Stimulated activated naive B cell treated with anti-CD40 and anti-IgM and Interleukin-4, amounts not matched to agents 10 μg/mL and 1 μg/mL and 100 μg/mL, for 72 hours (primary cell): ENCODE measurements at regions not wholly inside any gene's neighbourhood (a gene's known extent, or its start where the extent isn't known, plus 50 kb on each side); places are given as distances from the start of the nearest gene placed in this dataset.
"Not testable (repeated sequence)": the region's sequence is repeated elsewhere in the genome, so short reads cannot be mapped to it uniquely, and the experiment has no call there.

Experiments
- ATAC-seq, 2 donors: fragments of 150-1000 bp; cut with Tn5 transposase; replicated peaks; 2 replicates each; pipeline ENCODE4 v1.10.0; 2021; ENCODE audit warnings: moderate library complexity in 1 of 2
- DNase-seq: peaks from one replicate; pipeline ENCODE4 v3.0.0; 2021
- H3K27ac Mint-ChIP-seq: one replicate; pipeline ENCODE4 v1.8.0; 2022; ENCODE audit warnings: mild to moderate bottlenecking, mixed read lengths
- H3K27me3 Mint-ChIP-seq, 2 donors: one replicate each; pipeline ENCODE4 v1.8.0; 2022; ENCODE audit warnings: mixed read lengths in 2 of 2
- H3K36me3 Mint-ChIP-seq, 2 donors: one replicate each; pipeline ENCODE4 v1.8.0; 2022; ENCODE audit warnings: mixed read lengths in 2 of 2, mild to moderate bottlenecking in 1 of 2
- H3K4me1 Mint-ChIP-seq, 2 donors: one replicate each; pipeline ENCODE4 v1.8.0; 2022; ENCODE audit warnings: mixed read lengths in 2 of 2, mild to moderate bottlenecking in 1 of 2
- H3K4me3 Mint-ChIP-seq, 2 donors: one replicate each; pipeline ENCODE4 v1.8.0; 2022; ENCODE audit warnings: mild to moderate bottlenecking in 2 of 2, mixed read lengths in 2 of 2, moderate library complexity in 1 of 2
- H3K9me3 Mint-ChIP-seq, 2 donors: one replicate each; pipeline ENCODE4 v1.8.0; 2022; ENCODE audit warnings: mixed read lengths in 2 of 2, mild to moderate bottlenecking in 1 of 2

DNA sequence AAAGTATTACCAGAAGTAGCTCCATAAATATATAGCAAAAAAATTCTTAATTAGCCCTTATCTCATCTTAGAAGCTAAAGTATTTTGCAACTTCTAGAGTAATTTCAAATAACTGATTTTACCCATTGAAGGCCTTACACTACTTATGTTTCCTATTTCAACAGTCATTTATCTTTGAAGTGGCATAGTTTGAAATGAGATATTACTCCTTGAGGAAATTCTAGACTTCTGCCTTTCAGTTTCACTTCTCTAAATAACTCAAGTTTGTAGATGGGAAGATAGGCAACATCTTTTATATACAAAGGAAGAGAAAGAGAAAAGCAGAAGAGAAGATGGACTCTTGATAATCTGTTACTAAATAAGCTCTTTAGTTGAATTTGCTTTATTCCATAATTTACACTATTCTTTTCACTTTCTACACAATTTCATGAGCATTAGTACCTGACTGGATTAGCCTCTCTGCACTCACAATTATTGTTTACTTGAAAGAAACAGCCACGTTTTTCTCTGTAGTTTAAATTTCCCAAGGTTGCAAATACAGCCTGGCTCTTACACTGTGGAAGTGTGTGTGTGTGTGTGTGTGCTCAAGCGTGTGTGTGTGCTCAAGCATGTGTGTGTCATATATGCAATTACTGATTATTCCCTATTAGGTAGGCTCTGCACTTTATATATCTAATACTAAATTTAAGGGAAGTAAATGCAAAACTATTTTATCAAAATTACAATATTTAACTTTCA is 60.6 kb upstream of the EMB start:
- no peaks in the 10 kb centered on the region for H3K27me3 Mint-ChIP-seq
- peak; percentile 99 for ATAC-seq
- H3K4me1 Mint-ChIP-seq, result peaks cover 2 to 11% of the 10 kb centered on the region in 2 donors
- H3K4me3 Mint-ChIP-seq, result peak overlapping the region; percentile 29 to 53
- H3K27ac Mint-ChIP-seq, result no peak overlapping the region
- no peak for DNase-seq
- H3K9me3 Mint-ChIP-seq, result no peaks in the 10 kb centered on the region
- H3K36me3 Mint-ChIP-seq, result no peaks in the 10 kb centered on the region

GRCh38 chr5:50513028-50513457 is 72.0 kb upstream of the EMB start:
- not testable (repeated sequence) for DNase-seq, H3K36me3 Mint-ChIP-seq, H3K27me3 Mint-ChIP-seq, ATAC-seq, H3K4me3 Mint-ChIP-seq, H3K27ac Mint-ChIP-seq, H3K4me1 Mint-ChIP-seq, H3K9me3 Mint-ChIP-seq

DNA sequence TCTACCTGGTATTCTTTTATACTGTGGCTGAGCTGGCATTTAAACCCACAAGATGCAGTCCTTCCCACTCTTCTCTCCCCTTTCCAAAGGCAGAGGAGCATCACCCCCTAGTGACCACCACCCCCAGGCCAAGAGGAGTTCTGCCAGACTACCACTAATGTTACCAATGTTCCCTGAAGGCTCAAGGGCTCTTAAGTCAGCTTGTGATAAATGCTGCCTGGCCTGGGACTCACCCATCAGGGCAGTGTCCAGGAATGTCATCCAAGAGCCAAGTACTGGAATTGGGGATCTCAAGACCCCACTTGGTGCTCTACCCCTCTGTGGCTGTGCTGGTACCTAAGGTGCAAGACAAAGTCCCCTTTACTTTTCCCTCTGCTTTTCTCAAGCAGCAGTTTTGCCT is 80.0 kb upstream of the EMB start:
- not testable (repeated sequence) for H3K9me3 Mint-ChIP-seq, DNase-seq, H3K27ac Mint-ChIP-seq, ATAC-seq, H3K4me3 Mint-ChIP-seq, H3K36me3 Mint-ChIP-seq, H3K27me3 Mint-ChIP-seq
- H3K4me1 Mint-ChIP-seq, result peaks cover 5 to 16% of the 10 kb centered on the region in 2 donors

- H3K9me3 Mint-ChIP-seq, result not testable (repeated sequence)
Measured at GRCh38 chr5:50527514-50528060, 86.5 kb upstream of the EMB start.

DNA sequence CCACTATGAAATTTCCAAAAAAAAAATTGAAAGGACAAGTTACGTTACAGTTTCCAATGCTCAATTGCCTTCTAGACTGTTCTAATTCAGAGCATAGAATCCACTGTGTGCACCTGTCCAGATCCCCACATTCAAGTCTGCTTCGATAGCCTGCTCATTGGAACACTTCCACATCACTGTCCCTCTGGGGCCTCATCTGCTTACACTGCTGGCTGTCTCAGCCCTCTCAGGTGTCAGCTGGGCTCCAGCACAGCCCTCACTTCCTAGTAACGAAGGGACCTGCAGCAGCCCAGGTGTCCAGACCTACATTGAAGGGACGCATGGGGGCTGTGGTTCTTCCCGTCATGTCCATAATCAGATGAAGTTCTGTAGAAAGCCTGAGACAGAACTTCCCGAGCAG is 94.3 kb upstream of the EMB start:
- no peak overlapping the region for H3K27ac Mint-ChIP-seq
- peaks cover 4 to 11% of the 10 kb centered on the region in 2 donors for H3K4me1 Mint-ChIP-seq
- H3K27me3 Mint-ChIP-seq, result no peaks in the 10 kb centered on the region
- ATAC-seq (peak; percentile 27 to 41), DNase-seq (no peak)
- no peak overlapping the region for H3K4me3 Mint-ChIP-seq
- H3K36me3 Mint-ChIP-seq, result peaks cover 0 to 4% of the 10 kb centered on the region in 2 donors
- H3K9me3 Mint-ChIP-seq, result peaks cover 0 to 2% of the 10 kb centered on the region in 2 donors

More at GRCh38 chr5:50527514-50528060, 86.5 kb upstream of the EMB start:
- not testable (repeated sequence) for DNase-seq, ATAC-seq, H3K4me3 Mint-ChIP-seq, H3K27me3 Mint-ChIP-seq, H3K4me1 Mint-ChIP-seq, H3K36me3 Mint-ChIP-seq, H3K27ac Mint-ChIP-seq

GRCh38 chr5:50537534-50537933 is 96.4 kb upstream of the EMB start:
- H3K27ac Mint-ChIP-seq, DNase-seq, H3K4me3 Mint-ChIP-seq, H3K9me3 Mint-ChIP-seq, H3K36me3 Mint-ChIP-seq, H3K27me3 Mint-ChIP-seq: not testable (repeated sequence)
- ATAC-seq, result peak; percentile 83 to 85
- peaks cover 4 to 11% of the 10 kb centered on the region in 2 donors for H3K4me1 Mint-ChIP-seq

- Mint-ChIP-seq H3K4me1 (peaks cover 9 to 15% of the 10 kb centered on the region in 2 donors), H3K36me3 (peaks cover 0 to 3% of the 10 kb centered on the region in 2 donors), H3K27me3 (no peaks in the 10 kb centered on the region), H3K27ac (no peak overlapping the region), H3K9me3 (peaks cover 3 to 5% of the 10 kb centered on the region in 2 donors), H3K4me3 (peak overlapping the region in 1 of 2 donors; percentile 43)
- ATAC-seq (peak; percentile 93 to 95), DNase-seq (no peak)
Measured at GRCh38 chr5:50547303-50547702, 106.2 kb upstream of the EMB start.

GRCh38 chr5:50550267-50550666 is 109.2 kb upstream of the EMB start:
- Mint-ChIP-seq H3K27ac (no peak overlapping the region), H3K4me1 (peaks cover 9 to 20% of the 10 kb centered on the region in 2 donors), H3K27me3 (no peaks in the 10 kb centered on the region), H3K9me3 (no peaks in the 10 kb centered on the region), H3K36me3 (no peaks in the 10 kb centered on the region), H3K4me3 (no peak overlapping the region)
- ATAC-seq (no peak), DNase-seq (no peak)

DNA sequence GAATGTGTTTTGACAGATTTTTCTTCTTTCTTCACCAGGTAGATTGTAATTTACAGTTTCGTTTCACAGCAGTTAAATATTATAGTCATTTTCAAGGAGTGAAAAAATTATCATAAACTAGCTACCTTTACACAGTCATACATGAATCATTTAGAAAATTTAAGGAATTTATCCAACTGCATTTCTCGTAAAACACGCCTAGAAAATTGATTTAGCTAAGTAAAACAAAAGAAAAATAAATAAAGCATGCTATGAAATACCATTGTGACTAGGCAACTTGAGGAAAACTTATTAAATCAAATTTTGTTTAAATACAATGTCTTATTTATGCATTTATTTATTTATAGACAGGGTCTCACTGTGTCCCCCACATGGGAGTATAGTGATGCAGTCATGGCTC is 109.9 kb upstream of the EMB start:
- no peak for ATAC-seq
- H3K9me3 Mint-ChIP-seq, result no peaks in the 10 kb centered on the region
- H3K4me1 Mint-ChIP-seq, result peaks cover 9 to 20% of the 10 kb centered on the region in 2 donors
- DNase-seq, result no peak
- H3K27me3 Mint-ChIP-seq, result no peaks in the 10 kb centered on the region
- H3K36me3 Mint-ChIP-seq, result no peaks in the 10 kb centered on the region
- H3K27ac Mint-ChIP-seq, result no peak overlapping the region
- no peak overlapping the region for H3K4me3 Mint-ChIP-seq

GRCh38 chr5:50553560-50553984 is 112.5 kb upstream of the EMB start:
- Mint-ChIP-seq H3K4me3 (no peak overlapping the region), H3K27me3 (no peaks in the 10 kb centered on the region)

GRCh38 chr5:50558640-50559039 is 107.8 kb upstream of the PARP8 start:
- H3K4me3 Mint-ChIP-seq, H3K27me3 Mint-ChIP-seq, H3K27ac Mint-ChIP-seq, H3K36me3 Mint-ChIP-seq, ATAC-seq, DNase-seq, H3K9me3 Mint-ChIP-seq: not testable (repeated sequence)
- peaks cover 0 to 15% of the 10 kb centered on the region in 2 donors for H3K4me1 Mint-ChIP-seq

More at GRCh38 chr5:50553560-50553984, 112.5 kb upstream of the EMB start:
- no peak for ATAC-seq
- DNase-seq, result no peak
- Mint-ChIP-seq H3K4me1 (peaks cover 0 to 6% of the 10 kb centered on the region in 2 donors), H3K36me3 (no peaks in the 10 kb centered on the region), H3K27ac (no peak overlapping the region), H3K9me3 (no peaks in the 10 kb centered on the region)

DNA sequence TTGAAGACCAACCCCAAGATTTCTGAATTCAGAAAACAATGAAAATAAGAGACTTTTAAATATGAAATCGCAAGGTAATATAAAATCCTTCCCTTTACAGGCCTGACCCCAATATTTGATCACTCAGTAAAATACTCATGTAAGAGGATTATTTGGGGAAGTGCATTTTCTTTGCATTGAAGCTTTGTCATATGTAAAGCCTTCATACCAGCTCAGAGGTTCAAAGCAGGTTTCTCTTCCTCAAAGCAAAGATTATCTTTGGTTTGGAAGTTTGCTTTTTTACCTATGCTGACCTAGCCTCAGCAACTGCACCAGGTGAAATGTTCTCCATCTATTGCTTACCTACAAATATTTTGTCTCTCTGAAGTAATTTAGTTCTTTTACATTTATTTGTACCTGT is 106.5 kb upstream of the PARP8 start:
- peaks cover 0 to 12% of the 10 kb centered on the region in 2 donors for H3K4me1 Mint-ChIP-seq
- DNase-seq (no peak), ATAC-seq (peak; percentile 82 to 91)
- H3K27me3 Mint-ChIP-seq, result no peaks in the 10 kb centered on the region
- H3K36me3 Mint-ChIP-seq, result no peaks in the 10 kb centered on the region
- no peak overlapping the region for H3K4me3 Mint-ChIP-seq
- H3K27ac Mint-ChIP-seq, result no peak overlapping the region
- no peaks in the 10 kb centered on the region for H3K9me3 Mint-ChIP-seq

GRCh38 chr5:50562694-50563093 is 103.7 kb upstream of the PARP8 start:
- H3K27ac Mint-ChIP-seq, result no peak overlapping the region
- peaks cover 0 to 10% of the 10 kb centered on the region in 2 donors for H3K4me1 Mint-ChIP-seq
- no peak for ATAC-seq
- no peaks in the 10 kb centered on the region for H3K27me3 Mint-ChIP-seq
- no peak overlapping the region for H3K4me3 Mint-ChIP-seq
- peaks cover 1 to 2% of the 10 kb centered on the region in 2 donors for H3K9me3 Mint-ChIP-seq
- DNase-seq, result no peak
- H3K36me3 Mint-ChIP-seq, result no peaks in the 10 kb centered on the region

- H3K4me3 Mint-ChIP-seq, result no peak overlapping the region
Measured at GRCh38 chr5:50564079-50564478, 102.4 kb upstream of the PARP8 start.

GRCh38 chr5:50564558-50564957 is 101.9 kb upstream of the PARP8 start:
- Mint-ChIP-seq H3K36me3 (no peaks in the 10 kb centered on the region), H3K4me1 (peaks cover 0 to 8% of the 10 kb centered on the region in 2 donors), H3K27ac (no peak overlapping the region), H3K27me3 (no peaks in the 10 kb centered on the region), H3K4me3 (no peak overlapping the region), H3K9me3 (peaks cover 5 to 9% of the 10 kb centered on the region in 2 donors)
- DNase-seq (no peak), ATAC-seq (no peak)

More at GRCh38 chr5:50564079-50564478, 102.4 kb upstream of the PARP8 start:
- Mint-ChIP-seq H3K9me3 (peaks cover 5 to 9% of the 10 kb centered on the region in 2 donors), H3K36me3 (no peaks in the 10 kb centered on the region), H3K27ac (no peak overlapping the region), H3K27me3 (no peaks in the 10 kb centered on the region), H3K4me1 (peaks cover 0 to 10% of the 10 kb centered on the region in 2 donors)
- ATAC-seq, result no peak
- DNase-seq, result no peak
